ENCODE measurements at regions not wholly inside any gene's neighbourhood (a gene's known extent, or its start where the extent isn't known, plus 50 kb on each side); places are given as distances from the start of the nearest gene placed in this dataset.

DNA sequence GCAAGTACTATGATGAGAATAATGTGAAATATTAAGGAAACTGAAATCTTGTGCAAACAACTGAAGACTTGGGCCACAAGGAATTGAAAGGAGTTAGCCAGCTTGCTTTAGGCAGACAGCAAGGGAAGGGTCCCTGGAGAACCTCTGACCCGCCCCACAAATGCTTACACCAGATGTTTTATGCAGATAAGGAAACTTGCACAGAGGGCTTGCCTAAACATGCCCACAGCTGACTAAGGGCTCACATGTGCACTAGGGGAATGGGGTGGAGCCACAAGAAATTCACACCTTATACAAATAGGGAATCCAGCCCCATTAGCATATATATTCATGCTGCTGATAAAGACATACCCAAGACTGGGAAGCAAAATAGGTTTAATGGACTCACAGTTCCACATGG, 86.1 kb upstream of the CYYR1 start:
- DNase-seq: no peak
- Mint-ChIP-seq H3K27ac (no peak overlapping the region), H3K4me1 (no peaks in the 10 kb centered on the region)

GRCh38 chr21:26655460-26655859, 82.4 kb upstream of the CYYR1 start:
- H3K27me3 Mint-ChIP-seq: no peaks in the 10 kb centered on the region
- H3K36me3 Mint-ChIP-seq (ENCODE audit: low read depth): no peaks in the 10 kb centered on the region
- intact Hi-C loops (cut with micrococcal nuclease): no loop called here
- no peak overlapping the region for H3K4me3 Mint-ChIP-seq
- H3K9me3 Mint-ChIP-seq: peaks cover 10% of the 10 kb centered on the region
- no peak for DNase-seq
- no peak overlapping the region for H3K27ac Mint-ChIP-seq
- no peaks in the 10 kb centered on the region for H3K4me1 Mint-ChIP-seq

More for the DNA sequence above, 86.1 kb upstream of the CYYR1 start:
- Mint-ChIP-seq H3K9me3 (peaks cover 14% of the 10 kb centered on the region), H3K36me3 (ENCODE audit: low read depth) (no peaks in the 10 kb centered on the region), H3K4me3 (no peak overlapping the region), H3K27me3 (no peaks in the 10 kb centered on the region)
- intact Hi-C loops (cut with micrococcal nuclease): no loop called here

DNA sequence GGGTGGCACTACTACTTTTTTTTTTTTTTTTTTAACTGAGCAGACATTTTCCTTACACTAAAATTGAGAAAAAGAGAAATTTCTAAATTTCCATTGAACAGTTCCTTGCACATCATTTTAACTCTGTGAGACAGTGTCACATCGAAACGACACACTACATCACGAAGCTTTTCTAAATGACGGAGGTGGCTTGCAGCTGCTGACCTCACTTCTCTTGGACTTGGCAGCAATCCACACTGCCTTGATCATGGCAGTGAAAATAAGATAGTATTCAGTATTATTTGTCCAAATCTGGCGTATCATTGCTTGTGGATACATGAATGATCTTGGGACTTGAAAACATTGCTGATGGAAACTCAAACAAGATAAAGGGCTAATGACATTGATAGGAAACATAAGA, 80.3 kb upstream of the CYYR1 start:
- Mint-ChIP-seq H3K27ac (no peak overlapping the region), H3K4me1 (no peaks in the 10 kb centered on the region), H3K9me3 (peaks cover 3% of the 10 kb centered on the region)

GRCh38 chr21:26652854-26653253, 79.8 kb upstream of the CYYR1 start:
- no peak for DNase-seq
- intact Hi-C loops (cut with micrococcal nuclease): no loop called here
- Mint-ChIP-seq H3K36me3 (ENCODE audit: low read depth) (no peaks in the 10 kb centered on the region), H3K4me3 (no peak overlapping the region), H3K27ac (no peak overlapping the region), H3K9me3 (peaks cover 3% of the 10 kb centered on the region), H3K27me3 (no peaks in the 10 kb centered on the region), H3K4me1 (no peaks in the 10 kb centered on the region)

More for the DNA sequence above, 80.3 kb upstream of the CYYR1 start:
- intact Hi-C loops (cut with micrococcal nuclease): no loop called here
- Mint-ChIP-seq H3K36me3 (ENCODE audit: low read depth) (no peaks in the 10 kb centered on the region), H3K4me3 (no peak overlapping the region), H3K27me3 (no peaks in the 10 kb centered on the region)
- DNase-seq: no peak

DNA sequence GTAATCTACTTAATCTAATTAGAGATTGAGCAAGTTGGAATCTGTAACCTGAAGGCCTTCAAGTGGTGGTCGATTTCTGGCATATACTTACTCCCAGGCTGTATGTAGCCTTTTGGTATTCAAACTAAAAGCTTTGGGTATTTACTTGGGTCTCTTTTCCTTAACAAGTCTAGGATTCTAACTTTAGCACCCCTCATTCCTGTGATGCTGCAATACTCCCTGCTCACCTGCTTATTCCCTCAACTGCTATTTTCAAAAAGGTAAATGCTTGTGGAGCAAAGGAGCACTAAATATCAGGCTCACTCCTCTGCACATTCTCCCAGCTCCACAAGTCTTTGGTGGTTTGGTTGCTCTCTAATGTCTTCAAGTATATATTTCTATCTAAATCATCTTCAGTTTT, 68.0 kb upstream of the CYYR1 start:
- H3K4me1 Mint-ChIP-seq: no peaks in the 10 kb centered on the region
- H3K4me3 Mint-ChIP-seq: no peak overlapping the region
- no peak for DNase-seq
- intact Hi-C loops (cut with micrococcal nuclease): no loop called here
- no peaks in the 10 kb centered on the region for H3K36me3 Mint-ChIP-seq (ENCODE audit: low read depth)
- no peaks in the 10 kb centered on the region for H3K9me3 Mint-ChIP-seq
- H3K27me3 Mint-ChIP-seq: no peaks in the 10 kb centered on the region
- H3K27ac Mint-ChIP-seq: no peak overlapping the region

DNA sequence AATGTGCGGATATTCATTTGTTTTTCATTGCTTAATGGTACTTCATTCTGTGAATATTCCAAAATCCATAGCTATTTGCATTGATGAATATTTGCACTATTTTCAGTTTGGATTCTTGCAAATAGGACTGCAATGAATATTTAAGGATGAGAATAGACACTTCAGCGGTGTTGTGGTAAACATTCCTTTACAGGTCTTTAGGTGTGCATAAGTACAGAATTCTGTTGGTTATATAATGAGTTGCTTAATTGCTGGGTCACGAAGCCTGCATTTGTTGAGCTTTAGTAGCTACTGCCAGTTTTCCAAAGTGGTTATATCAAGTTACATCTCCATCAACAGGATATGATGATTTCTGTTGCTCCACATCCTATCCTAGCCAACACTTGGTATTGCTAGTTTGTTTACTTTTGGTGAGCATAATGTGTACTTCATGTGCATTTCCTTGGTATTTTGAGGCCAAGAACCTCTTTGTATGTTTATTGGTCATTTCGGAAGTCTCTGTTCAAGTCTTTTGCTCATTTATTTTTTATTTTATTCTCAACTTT, 64.2 kb upstream of the CYYR1 start:
- H3K4me1 Mint-ChIP-seq: no peaks in the 10 kb centered on the region
- no peaks in the 10 kb centered on the region for H3K9me3 Mint-ChIP-seq
- H3K27ac Mint-ChIP-seq: no peak overlapping the region
- no peak overlapping the region for H3K4me3 Mint-ChIP-seq
- DNase-seq: no peak
- H3K36me3 Mint-ChIP-seq (ENCODE audit: low read depth): no peaks in the 10 kb centered on the region
- no peaks in the 10 kb centered on the region for H3K27me3 Mint-ChIP-seq
- intact Hi-C loops (cut with micrococcal nuclease): no loop called here

DNA sequence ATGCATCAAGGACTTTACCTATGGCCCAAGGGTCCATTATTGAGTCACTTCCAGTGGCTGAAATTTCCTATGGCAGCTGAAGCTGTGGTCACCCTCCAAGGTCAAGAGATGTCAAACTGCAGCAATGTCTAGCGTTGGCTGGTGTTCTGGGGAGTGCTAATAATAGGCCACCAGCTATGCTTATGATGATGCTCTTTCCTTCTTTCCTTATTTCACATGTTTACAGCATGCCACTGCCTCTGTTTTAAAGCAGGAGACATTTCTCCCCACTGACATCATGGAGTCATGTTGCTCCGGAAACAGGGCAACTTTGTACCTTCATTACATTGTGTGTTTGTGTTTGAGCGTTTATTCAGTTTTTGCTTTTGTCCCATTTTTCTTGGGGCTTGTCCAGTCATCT, 62.6 kb upstream of the CYYR1 start:
- no peaks in the 10 kb centered on the region for H3K9me3 Mint-ChIP-seq
- no peaks in the 10 kb centered on the region for H3K27me3 Mint-ChIP-seq
- intact Hi-C loops (cut with micrococcal nuclease): no loop called here
- DNase-seq: no peak
- no peaks in the 10 kb centered on the region for H3K36me3 Mint-ChIP-seq (ENCODE audit: low read depth)
- H3K27ac Mint-ChIP-seq: no peak overlapping the region
- H3K4me3 Mint-ChIP-seq: no peak overlapping the region
- H3K4me1 Mint-ChIP-seq: no peaks in the 10 kb centered on the region

GRCh38 chr21:26632691-26633090, 59.6 kb upstream of the CYYR1 start:
- Mint-ChIP-seq H3K9me3 (no peaks in the 10 kb centered on the region), H3K27me3 (no peaks in the 10 kb centered on the region), H3K4me3 (no peak overlapping the region), H3K4me1 (no peaks in the 10 kb centered on the region), H3K27ac (no peak overlapping the region), H3K36me3 (ENCODE audit: low read depth) (no peaks in the 10 kb centered on the region)
- intact Hi-C loops (cut with micrococcal nuclease): no loop called here
- no peak for DNase-seq

DNA sequence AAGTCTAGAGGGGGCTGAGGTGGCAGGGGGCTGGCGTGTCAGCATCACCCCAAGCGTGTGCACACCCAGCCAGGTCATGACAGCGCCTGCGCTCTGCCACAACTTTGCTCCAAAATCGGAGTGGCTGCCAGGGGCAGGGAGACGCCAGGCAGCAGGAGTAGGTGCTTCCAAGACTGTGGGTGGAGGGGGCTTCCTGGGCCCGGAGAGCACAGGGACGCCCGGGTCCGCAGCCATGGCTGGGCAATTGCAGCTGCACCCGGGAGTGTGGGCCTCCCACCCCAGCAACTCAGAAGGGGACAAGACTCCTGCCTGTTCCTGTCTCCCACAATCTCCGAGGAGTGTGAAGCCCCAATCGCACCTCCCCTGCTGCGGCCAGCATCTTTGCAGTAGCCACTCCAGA, 53.1 kb upstream of the CYYR1 start:
- no peak for DNase-seq
- Mint-ChIP-seq H3K27me3 (no peaks in the 10 kb centered on the region), H3K4me1 (no peaks in the 10 kb centered on the region), H3K4me3 (no peak overlapping the region), H3K36me3 (ENCODE audit: low read depth) (no peaks in the 10 kb centered on the region), H3K9me3 (no peaks in the 10 kb centered on the region), H3K27ac (no peak overlapping the region)
- intact Hi-C loops (cut with micrococcal nuclease): loop anchor here (10.0 kb wide), 1 partner anchor 779 kb away; no protein-coding TSS in a partner anchor

DNA sequence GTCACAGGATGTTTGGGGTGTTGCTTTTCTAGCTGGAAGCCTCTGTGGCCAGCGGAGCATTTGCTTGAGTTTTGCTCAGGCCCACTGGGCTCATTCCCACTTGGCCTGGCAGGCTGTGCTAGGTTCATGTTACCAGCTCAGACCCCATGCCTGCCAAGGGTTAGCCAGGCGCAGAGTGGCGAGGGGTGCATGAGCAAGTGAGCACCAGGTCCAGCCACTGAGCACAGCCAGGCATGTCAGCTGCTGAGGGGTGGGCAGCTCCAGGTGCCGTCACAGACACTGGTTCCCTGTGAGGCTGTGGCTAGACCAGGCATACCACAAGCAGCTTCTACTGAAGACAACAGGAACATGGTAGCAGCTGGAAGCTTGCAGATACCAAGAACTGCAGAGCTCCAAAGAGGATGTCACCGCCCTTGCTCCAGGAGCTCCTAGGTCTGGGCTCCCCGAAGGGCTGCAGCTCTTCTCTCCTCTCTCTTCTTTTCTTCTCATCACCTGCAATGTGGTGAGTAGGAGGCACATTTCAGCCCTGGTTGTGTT, 52.0 kb upstream of the CYYR1 start:
- no peak overlapping the region for H3K4me3 Mint-ChIP-seq
- intact Hi-C loops (cut with micrococcal nuclease): loop anchor here (10.0 kb wide), 1 partner anchor 780 kb away; no protein-coding TSS in a partner anchor
- no peaks in the 10 kb centered on the region for H3K9me3 Mint-ChIP-seq
- no peak for DNase-seq
- no peaks in the 10 kb centered on the region for H3K4me1 Mint-ChIP-seq
- no peak overlapping the region for H3K27ac Mint-ChIP-seq
- no peaks in the 10 kb centered on the region for H3K36me3 Mint-ChIP-seq (ENCODE audit: low read depth)
- H3K27me3 Mint-ChIP-seq: no peaks in the 10 kb centered on the region
